ENCODE measurements at regions not wholly inside any gene's neighbourhood (a gene's known extent, or its start where the extent isn't known, plus 50 kb on each side); places are given as distances from the start of the nearest gene placed in this dataset.

GRCh38 chr13:74084375-74084935 is 49.7 kb downstream of the KLF12 start:
- DNase-seq = no peak

GRCh38 chr13:74082741-74083160 is 51.5 kb downstream of the KLF12 start:
- DNase-seq = no peak

- no peak for DNase-seq
Measured at GRCh38 chr13:74080762-74081161, 53.4 kb downstream of the KLF12 start.

GRCh38 chr13:74077792-74078191 is 56.4 kb downstream of the KLF12 start:
- DNase-seq = no peak

- DNase-seq = no peak
Measured at GRCh38 chr13:74077375-74077774, 56.8 kb downstream of the KLF12 start.

GRCh38 chr13:74074723-74075122 is 59.5 kb downstream of the KLF12 start:
- DNase-seq = no peak

- no peak for DNase-seq
Measured at GRCh38 chr13:74073274-74073673, 60.9 kb downstream of the KLF12 start.

GRCh38 chr13:74070513-74070912 is 63.7 kb downstream of the KLF12 start:
- DNase-seq = no peak

- no peak for DNase-seq
Measured at GRCh38 chr13:74070065-74070464, 64.1 kb downstream of the KLF12 start.

GRCh38 chr13:74068471-74068870 is 65.7 kb downstream of the KLF12 start:
- DNase-seq = no peak

GRCh38 chr13:74067818-74068217 is 66.4 kb downstream of the KLF12 start:
- no peak for DNase-seq

GRCh38 chr13:74066937-74067336 is 67.3 kb downstream of the KLF12 start:
- DNase-seq = no peak

GRCh38 chr13:74064805-74065312 is 69.3 kb downstream of the KLF12 start:
- no peak for DNase-seq

- no peak for DNase-seq
Measured at GRCh38 chr13:74063533-74064100, 70.6 kb downstream of the KLF12 start.

- DNase-seq = no peak
Measured at GRCh38 chr13:74062933-74063332, 71.3 kb downstream of the KLF12 start.

- DNase-seq = no peak
Measured at GRCh38 chr13:74061926-74062595, 72.1 kb downstream of the KLF12 start.

GRCh38 chr13:74056801-74057542 is 77.2 kb downstream of the KLF12 start:
- no peak for DNase-seq

- no peak for DNase-seq
Measured at GRCh38 chr13:74052402-74052928, 81.7 kb downstream of the KLF12 start.

- DNase-seq = no peak
Measured at GRCh38 chr13:74048756-74049155, 85.4 kb downstream of the KLF12 start.

- DNase-seq = no peak
Measured at GRCh38 chr13:74047931-74048600, 86.1 kb downstream of the KLF12 start.

GRCh38 chr13:74046431-74046830 is 87.8 kb downstream of the KLF12 start:
- no peak for DNase-seq

GRCh38 chr13:74045583-74045982 is 88.6 kb downstream of the KLF12 start:
- no peak for DNase-seq

GRCh38 chr13:74043237-74043636 is 91.0 kb downstream of the KLF12 start:
- DNase-seq = no peak

All from SHP77 (cell line).